ENCODE measurements at regions not wholly inside any gene's neighbourhood (a gene's known extent, or its start where the extent isn't known, plus 50 kb on each side); places are given as distances from the start of the nearest gene placed in this dataset.

DNA sequence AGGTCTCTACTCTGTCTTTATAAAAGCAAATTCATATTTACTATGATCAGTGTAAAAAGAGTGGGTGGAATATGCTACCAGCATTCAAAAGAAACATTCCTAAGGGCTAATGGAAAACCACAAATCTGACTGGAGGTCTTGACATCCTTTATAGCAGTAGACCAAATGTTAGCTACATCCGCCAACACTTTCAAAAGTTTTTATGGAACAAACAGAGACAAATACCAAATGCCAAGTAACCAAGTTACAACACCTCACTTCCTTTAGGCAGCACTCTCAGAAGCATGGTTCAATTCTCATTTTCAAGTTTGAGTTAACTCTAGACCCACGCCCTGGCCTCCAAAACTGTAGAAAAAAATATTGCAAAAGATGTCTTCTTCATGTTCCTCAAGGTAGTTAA lies 78.3 kb upstream of the SETBP1 start:
- Histone ChIP-seq H3K79me2 (ENCODE audit: control insufficient read depth, insufficient read depth, low read length) (no peaks in the 10 kb centered on the region), H2AFZ (ENCODE audit: insufficient read depth, low read depth, low read length, poor library complexity, severe bottlenecking) (no peak overlapping the region), H3K4me2 (replicated peaks; ENCODE audit: low read depth, low read length, poor library complexity, severe bottlenecking) (no peak overlapping the region), H3K36me3 (replicated peaks in 1 of 2; ENCODE audit: control extremely low read depth in 1 of 2, control insufficient read depth in 1 of 2, extremely low read depth in 1 of 2, insufficient read depth in 2 of 2, low read length in 1 of 2) (no peaks in the 10 kb centered on the region), H3K27me3 (replicated peaks in 1 of 4; ENCODE audit: control extremely low read depth in 1 of 4, control insufficient read depth in 3 of 4, insufficient read depth in 4 of 4, low read length in 3 of 4) (no peaks in the 10 kb centered on the region), H3K9ac (ENCODE audit: low read length) (no peak overlapping the region), H3K27ac (ENCODE audit: low read length in 2 of 2) (no peak overlapping the region), H3K9me3 (ENCODE audit: control extremely low read depth in 1 of 3, control insufficient read depth in 2 of 3, insufficient read depth in 1 of 3, low read length in 2 of 3) (peaks cover 0 to 3% (median 0%) of the 10 kb centered on the region in 3 donors), H3K4me1 (ENCODE audit: control insufficient read depth in 2 of 2, insufficient read depth in 2 of 2, low read length in 2 of 2) (peaks cover 8 to 10% of the 10 kb centered on the region in 2 donors), H4K20me1 (ENCODE audit: control insufficient read depth, insufficient read depth, low read length, poor library complexity, severe bottlenecking) (no peaks in the 10 kb centered on the region), H3K4me3 (ENCODE audit: control extremely low read depth in 1 of 5, extremely low read depth in 1 of 5, insufficient read depth in 1 of 5, low read depth in 2 of 5, low read length in 4 of 5) (no peak overlapping the region)
- CTCF ChIA-PET: interaction anchor here (1.7 kb wide), 1 partner anchor 23 kb away, joined by 5 read pairs; no protein-coding TSS in a partner anchor
- DNase-seq (no peak), ATAC-seq (ENCODE audit: low read depth) (no peak)
- no peaks in the 10 kb centered on the region for H3K9me3 Mint-ChIP-seq (ENCODE audit: insufficient read depth)
- intact Hi-C loops (cut with micrococcal nuclease): no loop called here
- H3K4me1 Mint-ChIP-seq: peaks cover 9% of the 10 kb centered on the region
- TF ChIP-seq, protein P1, sequence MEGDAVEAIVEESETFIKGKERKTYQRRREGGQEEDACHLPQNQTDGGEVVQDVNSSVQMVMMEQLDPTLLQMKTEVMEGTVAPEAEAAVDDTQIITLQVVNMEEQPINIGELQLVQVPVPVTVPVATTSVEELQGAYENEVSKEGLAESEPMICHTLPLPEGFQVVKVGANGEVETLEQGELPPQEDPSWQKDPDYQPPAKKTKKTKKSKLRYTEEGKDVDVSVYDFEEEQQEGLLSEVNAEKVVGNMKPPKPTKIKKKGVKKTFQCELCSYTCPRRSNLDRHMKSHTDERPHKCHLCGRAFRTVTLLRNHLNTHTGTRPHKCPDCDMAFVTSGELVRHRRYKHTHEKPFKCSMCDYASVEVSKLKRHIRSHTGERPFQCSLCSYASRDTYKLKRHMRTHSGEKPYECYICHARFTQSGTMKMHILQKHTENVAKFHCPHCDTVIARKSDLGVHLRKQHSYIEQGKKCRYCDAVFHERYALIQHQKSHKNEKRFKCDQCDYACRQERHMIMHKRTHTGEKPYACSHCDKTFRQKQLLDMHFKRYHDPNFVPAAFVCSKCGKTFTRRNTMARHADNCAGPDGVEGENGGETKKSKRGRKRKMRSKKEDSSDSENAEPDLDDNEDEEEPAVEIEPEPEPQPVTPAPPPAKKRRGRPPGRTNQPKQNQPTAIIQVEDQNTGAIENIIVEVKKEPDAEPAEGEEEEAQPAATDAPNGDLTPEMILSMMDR (IDR thresholded peaks at IDR 0.05): no peak
- no peak for TF ChIP-seq EZH2 (IDR thresholded peaks at IDR 0.05; ENCODE audit: borderline replicate concordance, insufficient read depth, low read depth, low read length, poor library complexity, severe bottlenecking)
- POLR2A ChIA-PET: no interaction called here
- no peaks in the 10 kb centered on the region for H3K27me3 Mint-ChIP-seq
- no peak overlapping the region for H3K4me3 Mint-ChIP-seq
- H3K27ac Mint-ChIP-seq: peak overlapping the region; percentile 1
- 89% methylated on average over 1 of the region's 2 CpGs for WGBS (ENCODE audit: insufficient coverage)

DNA sequence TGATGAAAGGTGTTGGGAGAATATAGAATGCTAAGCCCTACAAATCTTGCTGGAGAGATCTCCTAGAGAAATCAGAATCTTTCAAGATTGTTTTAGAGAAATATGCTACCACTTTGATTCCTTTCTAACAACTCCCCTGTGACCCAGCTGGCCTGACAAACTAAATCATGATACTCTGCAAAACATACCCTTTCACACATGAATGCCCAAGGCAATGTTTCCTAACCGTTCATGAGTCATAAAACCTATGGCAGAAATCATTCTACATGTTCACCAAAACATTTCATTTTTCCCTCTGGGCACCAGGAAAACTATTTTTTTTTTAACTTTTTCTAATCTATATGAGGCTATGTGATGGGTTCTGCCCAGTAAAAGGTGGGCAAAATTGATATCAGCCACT lies 77.8 kb upstream of the SETBP1 start:
- Mint-ChIP-seq H3K4me3 (no peak overlapping the region), H3K27ac (peak overlapping the region; percentile 1), H3K9me3 (ENCODE audit: insufficient read depth) (no peaks in the 10 kb centered on the region), H3K4me1 (peaks cover 9% of the 10 kb centered on the region), H3K27me3 (no peaks in the 10 kb centered on the region)
- Histone ChIP-seq H3K4me3 (ENCODE audit: control extremely low read depth in 1 of 5, extremely low read depth in 1 of 5, insufficient read depth in 1 of 5, low read depth in 2 of 5, low read length in 4 of 5) (no peak overlapping the region), H3K4me1 (ENCODE audit: control insufficient read depth in 2 of 2, insufficient read depth in 2 of 2, low read length in 2 of 2) (peaks cover 6 to 7% of the 10 kb centered on the region in 2 donors), H3K9ac (ENCODE audit: low read length) (no peak overlapping the region), H3K27ac (ENCODE audit: low read length in 2 of 2) (no peak overlapping the region), H3K27me3 (replicated peaks in 1 of 4; ENCODE audit: control extremely low read depth in 1 of 4, control insufficient read depth in 3 of 4, insufficient read depth in 4 of 4, low read length in 3 of 4) (no peaks in the 10 kb centered on the region), H3K9me3 (ENCODE audit: control extremely low read depth in 1 of 3, control insufficient read depth in 2 of 3, insufficient read depth in 1 of 3, low read length in 2 of 3) (peaks cover 0 to 3% (median 0%) of the 10 kb centered on the region in 3 donors), H3K79me2 (ENCODE audit: control insufficient read depth, insufficient read depth, low read length) (no peaks in the 10 kb centered on the region), H4K20me1 (ENCODE audit: control insufficient read depth, insufficient read depth, low read length, poor library complexity, severe bottlenecking) (no peaks in the 10 kb centered on the region), H2AFZ (ENCODE audit: insufficient read depth, low read depth, low read length, poor library complexity, severe bottlenecking) (no peak overlapping the region), H3K36me3 (replicated peaks in 1 of 2; ENCODE audit: control extremely low read depth in 1 of 2, control insufficient read depth in 1 of 2, extremely low read depth in 1 of 2, insufficient read depth in 2 of 2, low read length in 1 of 2) (no peaks in the 10 kb centered on the region), H3K4me2 (replicated peaks; ENCODE audit: low read depth, low read length, poor library complexity, severe bottlenecking) (no peak overlapping the region)
- ATAC-seq (ENCODE audit: low read depth) (peak; percentile 61), DNase-seq (no peak)
- POLR2A ChIA-PET: no interaction called here
- intact Hi-C loops (cut with micrococcal nuclease): no loop called here
- no peak for TF ChIP-seq EZH2 (IDR thresholded peaks at IDR 0.05; ENCODE audit: borderline replicate concordance, insufficient read depth, low read depth, low read length, poor library complexity, severe bottlenecking)
- TF ChIP-seq, protein P1 (IDR thresholded peaks at IDR 0.05): no peak
- WGBS (ENCODE audit: insufficient coverage): no CpG with 5 or more reads among the region's 1 CpG
- CTCF ChIA-PET: interaction anchor here (1.7 kb wide), 1 partner anchor 24 kb away, joined by 5 read pairs; no protein-coding TSS in a partner anchor

All from B cell (primary cell).